ENCODE measurements at regions not wholly inside any gene's neighbourhood (a gene's known extent, or its start where the extent isn't known, plus 50 kb on each side); places are given as distances from the start of the nearest gene placed in this dataset.

DNA sequence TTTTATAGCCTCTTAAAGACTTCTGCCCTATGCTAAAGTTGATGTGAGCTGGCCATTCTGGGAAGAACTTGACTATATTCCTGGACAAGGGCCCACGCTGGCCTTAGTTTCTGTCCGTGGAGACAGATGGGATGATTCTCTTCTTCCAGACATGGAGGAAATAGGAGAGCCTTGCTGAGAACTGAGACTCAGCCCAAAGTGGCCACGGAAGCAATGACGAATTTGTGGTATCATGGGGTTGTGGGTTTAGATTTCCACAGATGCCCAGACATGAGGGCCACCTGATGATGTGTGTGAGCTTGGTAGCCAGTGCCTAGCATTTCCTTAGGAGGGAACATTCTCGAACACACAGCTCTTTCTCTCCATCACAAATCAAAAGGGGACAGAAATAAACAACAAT is 309.1 kb downstream of the NSG2 start:
- in situ Hi-C loops (cut with MboI; ENCODE audit: low sequenced_read_pairs): no loop called here

DNA sequence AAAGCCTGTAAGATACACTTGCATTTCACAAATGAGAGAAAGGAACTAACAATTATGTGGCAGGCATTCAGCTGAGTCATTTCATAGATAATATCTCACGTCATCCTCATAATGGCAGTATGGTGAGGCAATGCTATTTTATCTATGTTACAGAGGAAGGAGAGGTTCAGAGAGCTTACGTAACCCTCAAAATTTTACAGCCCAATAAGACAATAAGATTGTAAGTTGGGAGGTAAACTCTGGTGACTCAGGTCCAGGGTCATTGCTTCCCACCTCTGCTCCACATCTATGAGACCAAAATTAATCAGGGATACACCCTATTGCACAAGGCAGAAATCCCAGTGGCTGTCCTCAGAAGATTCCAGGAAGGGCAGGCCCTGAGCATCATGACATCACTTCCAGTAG is 309.7 kb downstream of the NSG2 start:
- in situ Hi-C loops (cut with MboI; ENCODE audit: low sequenced_read_pairs): no loop called here

DNA sequence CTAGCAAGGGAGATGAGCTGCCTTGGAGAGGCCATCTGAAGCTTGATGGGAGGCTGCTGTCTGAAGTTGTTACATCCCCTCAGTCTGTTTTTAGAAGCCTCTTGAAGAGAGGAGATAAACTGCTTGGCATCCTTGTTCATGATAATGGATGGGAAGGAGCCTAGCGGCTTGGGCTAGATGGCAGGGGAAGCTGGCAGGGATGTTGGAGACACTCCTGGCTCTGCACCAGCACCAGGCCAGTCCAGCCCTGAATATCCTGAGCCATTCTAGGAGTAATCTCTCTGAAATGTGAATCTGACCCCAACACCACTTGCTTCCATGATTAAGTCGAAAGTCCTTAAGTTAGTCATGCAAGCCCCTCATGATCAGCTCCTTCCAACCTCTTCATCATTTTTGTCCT is 310.5 kb downstream of the NSG2 start:
- in situ Hi-C loops (cut with MboI; ENCODE audit: low sequenced_read_pairs): no loop called here

DNA sequence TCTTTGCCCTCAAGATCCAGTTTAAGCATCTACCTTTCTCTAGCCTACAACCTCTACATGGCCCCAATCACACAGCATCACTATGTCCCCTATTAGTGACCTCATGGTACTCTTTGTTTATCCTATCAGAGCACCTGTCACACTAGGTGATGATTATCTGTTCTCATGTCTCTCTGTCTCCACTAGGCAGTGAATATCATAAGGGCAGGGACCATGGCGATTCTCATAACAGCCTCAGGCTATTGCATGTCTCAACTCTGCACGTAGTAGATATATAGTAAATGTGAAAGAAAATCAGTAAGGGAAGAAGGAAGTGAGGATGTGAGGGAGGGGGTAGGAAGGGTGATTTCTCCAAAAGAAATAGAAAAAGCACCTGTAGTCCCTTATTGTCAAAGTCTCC is 311.0 kb downstream of the NSG2 start:
- in situ Hi-C loops (cut with MboI; ENCODE audit: low sequenced_read_pairs): no loop called here

DNA sequence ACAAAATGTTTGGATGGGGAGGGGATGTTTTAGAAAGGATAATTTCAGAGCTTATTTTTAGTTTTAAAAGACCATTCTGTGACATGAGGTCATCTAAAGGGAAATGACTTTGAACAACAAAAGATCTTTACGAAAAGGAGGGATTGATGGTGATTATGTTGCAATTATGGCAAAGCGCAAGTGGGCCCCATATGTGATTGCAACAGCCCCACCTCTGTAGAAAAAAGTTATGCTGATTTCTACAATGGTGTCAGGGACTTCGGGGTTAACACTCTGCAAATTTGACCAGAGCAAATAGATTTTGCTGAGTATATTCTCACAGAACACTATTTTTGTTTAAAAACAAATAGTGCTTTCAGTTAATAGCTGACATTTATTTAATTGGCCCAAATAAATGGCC is 312.8 kb downstream of the NSG2 start:
- in situ Hi-C loops (cut with MboI; ENCODE audit: low sequenced_read_pairs): no loop called here

DNA sequence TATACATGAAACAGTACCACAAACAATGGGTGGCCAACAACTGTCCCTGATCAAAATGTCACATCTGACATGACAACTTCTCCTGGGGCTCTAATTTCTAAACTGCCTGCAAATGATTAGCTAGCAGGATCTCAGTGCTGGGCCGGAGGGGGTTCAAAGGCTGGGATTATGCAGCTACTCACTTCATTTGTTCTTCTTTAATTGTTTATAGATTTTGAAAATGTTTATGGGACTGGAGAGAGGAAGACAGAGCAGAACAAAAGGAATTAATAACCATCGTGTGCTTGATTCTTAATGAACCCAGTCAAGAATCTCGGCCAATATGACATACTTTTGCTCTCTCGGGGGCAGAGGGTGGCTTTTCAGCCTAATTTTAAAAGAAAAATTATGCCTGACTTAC is 313.6 kb downstream of the NSG2 start:
- in situ Hi-C loops (cut with MboI; ENCODE audit: low sequenced_read_pairs): no loop called here

DNA sequence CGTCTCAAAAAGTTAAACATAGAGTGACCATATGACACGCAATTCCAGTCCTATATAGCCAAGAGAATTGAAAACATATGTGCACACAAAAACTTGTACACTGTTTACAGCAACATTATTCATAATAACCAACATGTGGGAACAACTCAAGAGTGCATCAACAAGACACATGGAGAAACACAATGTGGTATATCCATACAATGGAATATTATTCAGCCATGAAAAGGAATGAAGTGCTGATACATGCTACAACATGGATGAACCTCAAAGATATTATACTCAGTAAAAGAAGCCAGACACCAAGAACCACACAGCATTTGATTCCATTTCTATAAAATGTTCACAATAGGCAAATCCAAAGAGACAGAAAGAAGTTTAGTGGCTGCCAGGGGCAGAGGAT is 317.0 kb downstream of the NSG2 start:
- in situ Hi-C loops (cut with MboI; ENCODE audit: low sequenced_read_pairs): no loop called here

DNA sequence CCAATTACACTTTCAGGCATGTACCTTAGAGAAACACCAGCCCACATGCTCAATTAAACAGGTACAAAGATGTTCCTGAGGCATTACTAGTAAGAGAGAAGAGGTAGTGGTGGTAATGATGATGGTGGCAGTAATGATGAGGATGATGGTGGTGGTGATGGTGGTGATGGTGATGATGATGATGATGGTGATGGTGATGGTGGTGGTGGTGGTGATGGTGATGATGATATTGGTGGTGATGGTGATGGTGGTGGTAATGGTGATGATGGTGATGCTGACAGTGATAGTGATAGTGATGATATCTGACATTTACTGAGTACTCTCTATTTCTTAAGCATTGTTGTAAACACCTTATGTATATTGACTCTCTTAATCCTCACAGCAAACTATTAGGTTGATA is 318.4 kb downstream of the NSG2 start:
- in situ Hi-C loops (cut with MboI; ENCODE audit: low sequenced_read_pairs): no loop called here

DNA sequence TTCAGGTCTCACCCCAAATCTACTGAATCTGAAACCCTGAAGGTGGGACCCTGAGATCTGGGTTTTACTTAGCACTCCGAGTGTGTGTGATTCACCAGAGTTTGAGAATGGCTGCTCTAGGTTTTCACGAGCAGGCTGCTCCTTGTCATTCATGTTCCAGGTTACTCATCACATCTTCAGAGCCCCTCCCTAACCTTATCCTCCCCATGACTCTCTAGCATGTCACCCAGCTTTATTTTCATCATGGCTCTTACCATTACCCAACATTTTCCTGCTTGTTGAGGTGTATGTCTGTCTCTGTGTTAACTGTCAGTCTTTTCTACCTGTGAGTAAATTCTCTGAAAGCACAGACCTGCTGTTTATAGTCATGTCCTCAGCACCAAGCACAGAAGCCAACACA is 319.2 kb downstream of the NSG2 start:
- in situ Hi-C loops (cut with MboI; ENCODE audit: low sequenced_read_pairs): no loop called here

DNA sequence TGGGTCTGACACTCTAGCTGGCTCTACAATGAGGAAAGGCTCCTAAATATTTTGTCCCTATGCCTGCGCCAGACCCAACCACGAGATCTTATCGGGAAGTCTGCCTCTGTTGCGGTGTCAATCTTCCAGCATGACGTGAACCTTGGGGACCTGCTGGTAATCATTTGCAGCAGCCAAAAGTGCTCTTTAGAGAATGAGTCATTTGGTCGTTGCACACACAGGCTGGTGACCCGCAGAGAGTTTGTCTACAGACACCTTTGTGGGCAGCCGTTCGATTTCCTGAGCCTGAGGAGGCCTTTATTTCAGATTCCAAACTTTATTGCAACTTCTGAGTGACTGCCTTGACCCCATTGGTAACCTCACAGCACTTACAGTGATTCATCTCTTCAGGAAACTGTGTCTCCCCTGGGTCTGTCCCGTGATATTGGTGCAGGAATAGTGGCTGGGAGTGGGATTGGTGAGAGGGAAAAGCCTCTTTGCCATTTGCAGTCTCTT is 326.1 kb downstream of the NSG2 start:
- in situ Hi-C loops (cut with MboI; ENCODE audit: low sequenced_read_pairs): no loop called here

DNA sequence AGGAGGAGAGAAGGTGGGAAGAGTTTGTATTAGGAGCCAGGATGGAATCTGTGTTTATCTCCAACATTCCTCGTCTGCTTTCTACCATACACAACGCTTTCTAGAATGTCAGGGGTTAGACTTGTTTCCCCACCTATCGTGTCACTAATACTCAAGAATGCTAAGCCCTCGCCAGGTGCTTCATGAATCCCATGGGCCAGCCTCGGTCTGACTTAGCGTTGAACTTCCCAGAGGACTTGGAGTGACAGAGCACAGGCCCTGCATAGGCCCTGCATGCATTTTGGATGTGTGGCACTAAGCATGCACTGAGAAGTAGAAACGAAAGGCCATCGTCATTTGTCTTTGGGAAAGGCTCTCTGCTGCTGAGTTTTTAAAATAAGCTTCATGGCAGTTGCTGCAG is 328.7 kb downstream of the NSG2 start:
- in situ Hi-C loops (cut with MboI; ENCODE audit: low sequenced_read_pairs): no loop called here

DNA sequence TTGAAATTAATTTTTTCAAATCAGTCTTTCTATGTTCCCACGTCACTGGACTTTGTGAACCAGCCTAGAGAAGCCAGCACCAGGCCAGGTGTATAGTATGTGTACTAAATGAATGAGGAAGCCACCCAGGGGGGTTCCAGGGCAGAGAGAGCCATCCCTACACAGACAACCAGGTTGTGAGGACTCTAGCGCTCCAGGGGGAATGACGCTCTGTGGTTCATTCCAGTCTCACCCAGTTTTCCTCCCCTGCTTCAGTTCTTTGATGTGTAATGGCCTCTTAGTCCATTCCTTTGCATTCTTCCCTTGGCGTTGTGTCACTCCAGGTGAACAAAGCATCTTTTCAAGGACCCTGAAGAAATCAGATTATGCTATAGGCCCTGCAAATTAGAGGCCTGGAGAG is 330.6 kb downstream of the NSG2 start:
- in situ Hi-C loops (cut with MboI; ENCODE audit: low sequenced_read_pairs): no loop called here

DNA sequence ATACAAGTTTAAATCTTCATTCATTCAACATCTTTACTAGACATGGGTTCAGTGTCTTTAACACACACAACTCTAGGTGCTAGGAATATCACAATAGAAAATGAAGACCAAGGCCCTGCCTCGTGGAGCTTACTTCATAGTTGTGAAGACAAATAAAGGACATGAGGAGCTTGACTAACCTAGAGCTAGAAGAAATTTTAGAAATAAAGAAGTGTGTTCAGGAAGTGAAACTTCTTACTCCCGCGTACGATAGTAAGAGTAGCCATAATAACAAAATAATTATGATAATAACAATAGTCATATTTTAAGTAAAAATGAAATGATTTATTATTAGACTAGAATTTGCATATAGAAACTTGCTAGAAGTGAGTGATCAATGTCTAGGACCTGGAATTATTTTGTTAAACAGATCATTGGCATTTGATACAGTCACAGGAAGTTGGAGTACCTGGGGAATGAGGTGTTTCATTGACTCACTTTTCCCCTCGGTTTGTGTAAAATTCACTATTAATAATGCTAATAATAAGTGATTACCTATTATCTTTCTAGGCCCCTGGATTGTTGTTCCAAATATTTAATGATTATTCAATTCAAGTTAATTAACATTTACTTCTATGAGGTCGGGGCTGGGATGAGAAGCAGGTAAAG is 331.3 kb downstream of the NSG2 start:
- in situ Hi-C loops (cut with MboI; ENCODE audit: low sequenced_read_pairs): no loop called here

DNA sequence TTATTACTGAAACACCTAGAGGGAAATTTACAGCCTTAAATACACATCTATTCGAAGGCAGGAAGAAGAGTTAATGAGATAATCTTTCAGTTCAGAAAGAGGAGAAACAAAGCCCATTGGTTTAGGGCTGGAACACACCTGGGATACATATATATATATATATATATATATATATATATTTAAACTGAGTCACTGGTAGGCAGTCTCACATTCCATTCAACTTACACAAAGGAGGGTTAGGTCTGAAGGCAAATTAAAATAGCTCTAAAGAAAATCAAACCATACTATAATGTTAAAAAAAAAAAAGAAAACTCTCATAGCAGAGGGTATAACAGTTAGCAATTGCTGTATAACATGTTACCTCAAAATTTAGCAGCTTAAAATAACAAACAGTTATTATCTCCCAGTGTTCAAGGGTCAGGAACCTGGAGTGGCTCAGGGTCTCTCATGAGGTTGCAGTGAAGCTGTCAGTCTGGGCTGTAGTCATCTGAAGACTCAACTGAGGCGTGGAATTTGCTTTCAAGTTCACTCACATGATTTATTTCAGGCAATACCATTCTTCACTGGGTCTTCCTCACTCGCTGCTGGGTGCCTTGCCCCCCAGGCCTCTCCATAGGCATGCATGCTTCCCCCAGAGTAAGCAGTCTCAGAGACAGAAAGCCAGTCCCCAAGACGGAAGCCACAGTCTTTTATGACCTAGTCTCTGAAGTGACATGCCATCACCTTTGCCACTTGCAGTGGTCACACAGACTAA is 332.8 kb downstream of the NSG2 start:
- in situ Hi-C loops (cut with MboI; ENCODE audit: low sequenced_read_pairs): no loop called here

DNA sequence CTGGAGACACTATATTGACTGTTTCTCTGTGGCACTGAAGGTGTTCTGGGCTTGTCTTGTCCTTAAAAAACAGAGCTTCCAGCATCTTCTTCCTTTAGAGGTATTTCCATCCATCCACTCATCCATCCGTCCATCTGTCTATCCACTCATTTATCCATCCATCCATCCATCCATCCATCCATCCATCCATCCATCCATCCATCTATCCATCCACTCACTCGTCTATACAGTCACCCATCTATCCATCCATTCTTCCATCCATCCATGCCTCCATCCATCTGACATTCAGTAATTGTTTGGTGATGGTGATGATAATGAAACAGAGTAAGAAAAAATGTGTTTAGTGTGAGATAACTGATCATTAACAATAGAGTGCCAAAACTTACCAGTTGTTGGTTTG is 334.8 kb downstream of the NSG2 start:
- in situ Hi-C loops (cut with MboI; ENCODE audit: low sequenced_read_pairs): no loop called here

DNA sequence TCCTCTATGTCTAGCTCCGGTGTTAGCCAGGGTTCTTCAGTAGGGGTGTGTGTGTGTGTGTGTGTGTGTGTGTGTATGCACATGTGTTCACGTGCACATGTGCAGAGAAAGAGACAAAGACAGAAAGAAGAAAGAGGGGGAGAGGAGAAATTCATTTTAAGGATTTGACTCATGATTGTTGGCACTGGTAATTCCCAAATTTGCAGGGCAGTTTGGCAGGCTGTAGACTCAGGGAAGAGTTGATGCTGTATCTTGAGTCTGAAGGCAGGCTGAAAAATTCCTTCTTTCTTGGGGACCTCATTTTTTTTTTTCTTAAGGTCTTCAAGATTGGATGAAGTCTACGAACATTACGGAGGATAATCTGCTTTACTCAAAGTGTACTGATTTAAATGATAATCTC is 335.7 kb downstream of the NSG2 start:
- in situ Hi-C loops (cut with MboI; ENCODE audit: low sequenced_read_pairs): no loop called here

DNA sequence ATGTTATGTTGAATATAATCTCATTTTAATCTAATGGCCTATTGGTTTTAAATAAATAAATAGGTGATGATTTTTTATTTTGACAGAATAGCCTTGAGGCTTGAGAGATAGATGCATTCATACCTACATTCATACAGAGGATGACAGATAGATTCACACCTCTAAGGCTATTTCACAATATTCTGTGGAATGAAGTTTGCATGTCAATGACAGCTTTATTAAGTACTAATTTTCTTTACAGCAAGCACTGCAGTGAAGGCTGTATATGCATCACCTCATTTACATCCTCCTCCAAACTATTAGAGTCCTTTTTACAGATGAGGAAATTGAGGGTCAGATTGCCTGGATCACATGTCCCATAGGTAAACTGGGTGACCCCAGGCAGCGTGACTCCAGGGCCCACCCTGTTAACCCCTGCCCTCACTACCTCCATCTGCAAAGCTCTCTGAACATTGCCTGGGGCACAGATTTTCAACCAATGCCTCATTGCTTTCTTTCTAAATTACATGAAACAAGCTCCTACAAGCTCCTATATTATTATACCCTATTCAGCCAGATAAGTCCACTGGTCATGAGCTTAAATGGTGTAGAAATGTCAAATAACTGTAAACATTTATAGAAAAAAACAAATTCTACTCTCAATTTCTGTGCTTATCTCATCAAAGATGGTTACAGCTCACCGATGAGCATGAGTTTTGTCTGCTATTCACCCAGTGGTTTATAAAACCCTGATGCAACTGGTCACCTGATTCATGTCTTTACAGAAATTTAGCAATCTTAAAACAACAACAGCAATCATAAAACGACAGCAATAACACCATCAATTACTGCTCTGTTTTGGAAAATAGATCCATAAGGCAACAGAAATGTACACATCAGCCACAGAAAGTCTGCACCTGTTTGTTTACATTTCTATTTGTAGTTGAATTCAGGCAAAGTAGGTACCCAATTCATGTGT is 338.0 kb downstream of the NSG2 start:
- in situ Hi-C loops (cut with MboI; ENCODE audit: low sequenced_read_pairs): no loop called here

DNA sequence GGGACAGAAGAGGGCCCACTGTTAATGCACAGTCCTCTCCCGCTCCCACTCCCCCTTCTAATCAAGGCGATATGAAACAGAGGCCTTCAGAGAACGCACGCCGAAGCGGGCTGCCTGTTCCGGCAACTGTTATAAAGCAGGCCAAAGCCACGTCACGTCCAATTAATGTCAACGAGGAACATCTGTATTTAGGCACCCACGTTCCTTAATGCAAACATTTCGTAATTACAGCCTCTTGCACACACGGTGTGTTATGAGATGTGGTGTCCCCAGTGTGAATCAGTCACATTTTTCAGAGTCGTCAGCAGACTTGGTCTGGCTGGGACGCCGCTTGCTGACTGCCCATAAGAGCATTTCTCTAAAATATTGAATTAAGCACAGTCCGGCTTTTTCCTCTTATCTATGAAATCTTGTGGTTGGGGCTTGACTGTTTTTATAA is 339.0 kb downstream of the NSG2 start:
- in situ Hi-C loops (cut with MboI; ENCODE audit: low sequenced_read_pairs): no loop called here

DNA sequence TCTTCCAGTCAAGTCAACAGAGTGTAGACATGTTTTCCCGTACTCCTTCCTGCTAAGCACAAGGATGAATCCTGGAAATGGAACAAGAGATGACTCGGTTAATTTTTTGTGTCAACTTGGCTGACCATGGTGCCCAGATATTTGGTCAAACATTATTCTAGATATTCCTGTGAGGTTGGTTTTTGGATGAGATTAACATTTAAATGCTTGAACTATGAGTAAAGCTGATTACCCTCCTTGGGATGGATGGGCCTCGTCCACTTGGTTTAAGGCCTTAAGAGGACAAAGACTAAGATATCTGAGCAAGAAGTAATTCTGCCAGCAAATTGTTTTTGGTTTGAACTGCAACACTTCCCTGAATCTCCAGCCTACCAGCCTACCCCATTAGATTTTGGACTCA is 338.1 kb upstream of the MSX2 start:
- in situ Hi-C loops (cut with MboI; ENCODE audit: low sequenced_read_pairs): no loop called here

DNA sequence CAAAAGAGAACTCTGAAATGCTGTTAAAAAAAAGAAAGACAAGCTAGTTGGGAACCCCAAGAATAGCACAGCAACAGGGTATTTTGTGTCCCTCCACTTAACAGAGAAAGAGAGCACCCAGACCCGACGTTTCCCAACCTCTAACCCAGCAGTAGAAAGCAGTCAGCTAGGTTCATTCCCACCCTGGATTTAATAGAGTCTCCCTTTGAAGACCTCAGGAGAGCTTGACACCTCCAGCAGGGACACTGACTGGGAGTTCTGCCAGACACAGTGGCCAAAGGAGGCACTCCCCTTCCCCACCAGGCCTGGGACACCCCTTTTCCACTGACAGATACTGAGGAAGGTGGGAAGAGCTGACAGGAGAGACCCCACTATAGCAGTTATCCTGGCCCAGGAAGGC is 337.5 kb upstream of the MSX2 start:
- in situ Hi-C loops (cut with MboI; ENCODE audit: low sequenced_read_pairs): no loop called here

DNA sequence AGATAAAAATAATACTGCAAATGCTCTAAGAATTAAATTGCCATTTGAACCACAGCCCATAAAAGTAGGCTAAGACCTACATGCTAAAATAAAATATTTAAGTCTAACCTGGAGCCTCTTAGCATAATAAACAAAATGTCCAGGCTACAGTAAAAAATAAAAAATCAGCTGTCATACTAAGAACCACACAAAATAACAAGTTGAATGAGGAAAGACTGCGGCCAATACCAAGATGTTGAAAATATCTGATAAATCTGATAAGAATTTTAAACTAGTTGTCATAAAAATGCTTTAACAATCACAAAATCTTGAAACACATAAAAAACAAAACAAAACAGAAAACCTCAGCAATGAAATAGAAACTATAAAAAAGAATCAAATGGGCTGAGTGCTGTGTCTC is 336.9 kb upstream of the MSX2 start:
- in situ Hi-C loops (cut with MboI; ENCODE audit: low sequenced_read_pairs): no loop called here

DNA sequence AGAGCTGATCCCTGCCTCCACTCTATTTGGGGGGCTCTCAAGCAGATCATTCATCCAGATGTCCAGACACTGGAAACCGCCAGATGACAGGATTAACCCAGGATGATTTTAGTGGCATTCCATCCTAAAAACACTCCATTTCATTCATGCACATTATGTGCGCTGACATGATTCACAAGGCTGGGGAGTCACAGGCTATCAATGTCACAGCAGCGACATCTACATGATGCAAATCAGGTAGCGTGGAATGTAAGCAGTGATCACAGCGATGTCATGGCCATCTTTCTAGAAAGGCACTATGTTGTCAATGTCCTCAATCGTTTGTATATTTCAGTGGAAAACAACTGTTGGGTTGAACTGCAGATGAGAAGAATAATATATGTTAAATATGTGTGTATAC is 331.5 kb upstream of the MSX2 start:
- in situ Hi-C loops (cut with MboI; ENCODE audit: low sequenced_read_pairs): no loop called here

Data from HL-60/S4 treated with phorbol 12-myristate 13-acetate at 8.2 ng/mL for 4 days and 3 days (cell line).